ENCODE measurements at regions not wholly inside any gene's neighbourhood (a gene's known extent, or its start where the extent isn't known, plus 50 kb on each side); places are given as distances from the start of the nearest gene placed in this dataset.
"Not testable (repeated sequence)": the region's sequence is repeated elsewhere in the genome, so short reads cannot be mapped to it uniquely, and the experiment has no call there.

DNA sequence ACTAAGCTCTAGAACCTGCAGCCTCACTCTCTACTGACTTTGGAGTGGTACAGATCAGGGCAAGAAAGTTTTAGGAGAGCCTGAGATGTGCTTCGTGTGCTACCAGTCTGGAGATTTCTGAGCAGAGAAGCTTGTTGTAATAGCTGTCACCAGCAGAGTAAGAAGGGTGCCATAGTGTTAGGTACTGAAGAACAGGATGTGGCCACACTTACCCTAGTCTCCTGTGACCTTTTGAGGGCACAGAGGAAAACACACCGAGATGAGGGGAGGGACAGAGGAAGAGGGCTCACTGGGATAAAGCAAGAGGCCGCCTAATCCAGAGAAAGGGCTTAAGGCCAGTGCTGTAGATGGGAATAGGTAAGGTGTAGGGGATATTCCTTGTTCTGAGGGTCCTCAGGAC, 146.2 kb upstream of the MTPN start:
- no peak for DNase-seq (ENCODE audit: low read depth in 2 of 2)

DNA sequence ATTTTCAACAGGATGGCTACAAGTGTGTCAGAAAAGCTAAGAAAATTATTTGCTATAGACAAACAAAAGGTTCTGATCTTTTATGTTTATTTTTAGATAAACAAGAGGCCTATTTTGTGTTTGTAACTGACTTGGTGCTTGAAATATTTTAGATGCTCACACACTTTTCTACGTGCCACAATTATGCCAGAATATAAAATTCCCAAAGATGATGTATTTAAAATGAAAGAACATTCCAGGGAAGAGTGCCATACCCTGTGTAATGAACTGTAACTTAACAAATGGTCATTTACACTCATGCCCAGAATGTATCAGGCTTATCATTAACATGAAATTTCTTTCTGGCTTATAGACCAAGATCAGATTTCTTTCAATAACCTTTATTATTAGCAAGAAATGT, 144.9 kb upstream of the MTPN start:
- DNase-seq (ENCODE audit: low read depth in 2 of 2): no peak

DNA sequence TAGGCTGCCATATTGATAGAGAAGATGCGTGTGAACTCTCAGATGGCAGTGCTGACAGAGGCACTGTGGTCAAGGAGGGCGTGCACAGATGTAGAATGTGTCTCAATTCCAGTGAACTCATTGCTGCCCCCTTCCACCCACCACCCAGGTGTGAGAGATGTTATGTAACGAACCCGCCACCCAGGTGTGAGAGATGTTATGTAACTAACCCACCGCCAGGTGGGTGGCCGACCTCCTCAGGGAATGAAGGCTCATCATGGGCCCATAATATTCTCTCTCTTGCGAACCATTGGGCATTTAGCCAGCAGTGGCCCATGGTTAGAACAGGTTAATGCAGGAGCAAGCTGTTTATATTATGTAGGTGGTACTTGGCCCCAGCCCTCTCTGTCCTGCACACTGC, 140.4 kb upstream of the MTPN start:
- DNase-seq (ENCODE audit: low read depth in 2 of 2): no peak

DNA sequence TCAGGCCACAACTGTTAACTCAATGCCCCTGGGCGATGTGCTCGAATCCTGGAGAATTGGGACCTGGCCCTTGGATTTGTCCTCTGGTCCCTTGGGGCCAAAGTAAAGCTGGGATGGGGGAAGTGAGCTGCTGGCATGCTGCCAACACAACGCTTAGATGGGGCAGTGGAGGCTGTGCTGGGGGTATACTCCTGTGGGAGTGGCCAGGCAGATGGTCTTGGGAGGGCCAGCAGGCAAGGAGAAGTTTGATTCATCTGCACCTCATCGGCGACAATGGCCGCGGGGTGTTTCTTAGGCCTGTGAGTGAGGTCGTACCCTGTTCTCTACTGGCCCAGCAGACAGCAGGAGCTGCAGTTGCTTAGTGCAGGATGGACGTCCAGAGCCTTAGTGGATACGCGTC, 139.0 kb upstream of the MTPN start:
- no peak for DNase-seq (ENCODE audit: low read depth in 2 of 2)

DNA sequence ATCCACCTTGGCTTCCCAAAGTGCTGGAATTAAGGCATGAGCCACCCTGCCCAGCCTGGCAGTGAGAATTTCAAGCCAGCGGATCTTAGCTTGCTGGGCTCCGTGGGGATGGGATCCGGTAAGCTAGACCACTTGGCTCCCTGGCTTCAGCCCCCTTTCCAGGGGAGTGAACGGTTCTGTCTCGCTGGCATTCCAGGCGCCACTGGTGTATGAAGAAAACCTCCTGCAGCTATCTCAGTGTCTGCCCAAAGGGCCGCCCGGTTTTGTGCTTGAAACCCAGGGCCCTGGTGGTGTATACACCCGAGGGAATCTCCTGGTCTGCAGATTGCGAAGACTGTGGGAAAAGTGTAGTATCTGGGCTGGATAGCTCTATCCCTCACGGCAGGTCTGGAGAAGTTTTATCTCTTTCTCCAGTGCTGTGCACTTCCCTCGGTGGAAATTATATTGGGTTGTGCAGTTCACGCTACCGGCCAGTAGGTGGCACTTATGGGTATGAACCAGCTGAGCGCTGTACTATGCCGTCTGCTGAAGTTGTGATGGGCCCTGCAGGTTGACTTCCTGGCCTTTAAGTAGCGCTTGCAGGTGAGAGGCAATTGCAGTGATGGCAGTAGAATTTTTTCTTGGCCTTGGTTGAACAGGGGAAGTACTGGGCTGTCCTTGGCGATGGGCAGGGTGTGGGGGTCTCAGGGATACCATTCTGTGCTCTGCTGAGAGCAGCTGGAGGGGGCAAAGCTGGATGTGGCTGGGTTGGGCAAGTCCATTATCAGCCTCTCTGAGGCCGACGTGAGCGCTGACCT, 138.0 kb upstream of the MTPN start:
- DNase-seq (ENCODE audit: low read depth in 2 of 2): peak; percentile 48 to 51

DNA sequence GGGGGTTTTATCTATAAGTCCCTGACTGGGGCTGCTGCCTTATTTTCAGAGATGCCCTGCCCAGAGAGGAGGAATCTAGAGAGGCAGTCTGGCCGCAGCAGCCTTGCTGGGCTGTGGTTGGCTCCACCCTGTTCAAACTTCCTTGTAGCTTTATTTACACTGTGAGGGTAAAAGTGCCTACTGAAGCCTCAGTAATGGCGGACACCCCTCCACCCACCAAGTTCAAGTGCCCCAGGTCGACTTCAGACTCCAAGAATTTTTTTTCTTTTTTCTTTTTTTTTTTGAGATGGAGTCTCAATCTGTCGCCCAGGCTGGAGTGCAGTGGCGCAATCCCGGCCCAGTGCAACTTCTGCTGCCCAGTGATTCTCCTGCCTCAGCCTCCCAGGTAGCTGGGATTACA, 137.3 kb upstream of the MTPN start:
- DNase-seq (ENCODE audit: low read depth in 2 of 2): not testable (repeated sequence)

DNA sequence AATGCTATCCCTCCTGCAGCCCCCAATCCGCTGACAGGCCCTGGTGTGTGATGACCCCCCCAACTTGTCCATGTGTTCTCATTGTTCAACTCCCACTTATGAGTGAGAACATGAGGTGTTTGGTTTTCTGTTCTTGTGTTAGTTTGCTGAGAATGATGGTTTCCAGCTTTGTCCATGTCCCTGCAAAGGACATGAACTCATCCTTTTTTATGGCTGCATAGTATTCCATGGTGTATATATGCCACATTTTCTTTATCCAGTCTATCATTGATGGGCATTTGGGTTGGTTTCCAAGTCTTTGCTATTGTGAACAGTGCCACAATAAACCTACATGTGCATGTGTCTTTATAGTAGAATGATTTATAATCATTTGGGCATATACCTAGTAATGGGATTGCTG, 131.9 kb upstream of the MTPN start:
- DNase-seq (ENCODE audit: low read depth in 2 of 2): not testable (repeated sequence)

DNA sequence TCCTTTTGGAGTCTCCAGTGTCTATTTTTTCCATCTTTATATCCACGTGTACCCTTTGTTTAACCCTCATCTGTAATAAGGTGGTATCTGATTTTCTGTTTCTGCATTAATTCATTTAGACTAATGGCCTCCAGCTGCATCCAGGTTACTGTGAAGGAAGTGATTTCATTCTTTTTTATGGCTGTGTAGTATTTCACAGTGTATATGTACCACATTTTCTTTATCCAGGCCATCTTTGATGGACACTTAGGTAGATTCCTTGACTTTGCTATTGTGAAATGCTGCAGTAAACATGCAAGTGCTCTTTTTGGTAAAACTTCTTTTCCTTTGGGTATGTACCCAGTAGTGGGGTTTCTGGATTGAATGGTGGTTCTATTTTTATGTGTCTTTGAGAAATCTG, 128.0 kb upstream of the MTPN start:
- DNase-seq (ENCODE audit: low read depth in 2 of 2): no peak

DNA sequence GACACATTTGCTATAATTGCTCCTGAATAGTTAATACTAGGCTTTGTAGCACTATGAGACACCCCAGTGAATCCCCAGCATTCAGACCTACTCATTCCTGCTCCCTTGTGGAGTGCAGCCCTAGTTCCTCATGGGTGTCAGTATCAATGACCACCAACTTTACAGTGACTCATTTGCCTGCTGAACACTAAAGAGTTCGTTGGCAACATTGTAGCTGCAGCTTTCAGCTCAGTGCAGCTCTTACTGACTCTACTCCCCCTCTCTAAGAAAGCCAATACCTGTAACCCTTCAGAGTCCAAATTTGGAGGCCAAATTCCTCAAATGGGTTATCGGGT, 127.1 kb upstream of the MTPN start:
- DNase-seq (ENCODE audit: low read depth in 2 of 2): no peak

DNA sequence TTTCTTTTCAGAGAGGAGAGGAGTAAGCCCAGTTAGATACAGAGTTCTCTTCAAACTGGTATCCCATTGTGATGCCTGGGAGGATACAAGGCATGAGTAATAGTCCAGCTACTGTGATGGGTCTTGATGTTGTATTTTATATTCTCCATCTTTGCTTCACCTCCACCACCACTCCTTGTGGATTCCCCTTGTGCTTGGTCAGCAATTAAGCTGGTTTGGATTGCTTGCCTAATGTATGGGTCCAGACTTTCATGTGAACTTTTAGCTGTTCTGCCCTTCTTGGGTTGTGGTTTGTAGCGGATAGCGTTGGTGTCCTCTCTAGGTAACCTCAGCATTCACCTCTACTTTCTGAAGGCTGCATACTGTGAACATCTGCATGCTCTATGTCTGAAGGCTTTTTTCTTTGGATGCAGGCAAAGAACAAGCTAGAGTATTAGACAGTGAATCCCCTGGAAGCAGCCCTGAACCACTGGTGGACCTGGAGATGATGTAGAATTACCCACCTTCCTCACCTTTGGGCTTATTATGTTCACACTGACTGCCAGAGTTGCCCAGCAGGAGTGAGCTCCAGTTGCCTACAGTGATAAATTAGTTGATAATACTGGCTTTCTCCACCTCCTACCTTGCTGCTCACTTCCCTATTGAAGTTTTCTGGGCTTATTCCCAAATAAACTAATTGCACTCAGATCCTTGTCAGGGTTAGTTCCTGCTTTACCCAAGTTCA, 126.5 kb upstream of the MTPN start:
- DNase-seq (ENCODE audit: low read depth in 2 of 2): no peak

DNA sequence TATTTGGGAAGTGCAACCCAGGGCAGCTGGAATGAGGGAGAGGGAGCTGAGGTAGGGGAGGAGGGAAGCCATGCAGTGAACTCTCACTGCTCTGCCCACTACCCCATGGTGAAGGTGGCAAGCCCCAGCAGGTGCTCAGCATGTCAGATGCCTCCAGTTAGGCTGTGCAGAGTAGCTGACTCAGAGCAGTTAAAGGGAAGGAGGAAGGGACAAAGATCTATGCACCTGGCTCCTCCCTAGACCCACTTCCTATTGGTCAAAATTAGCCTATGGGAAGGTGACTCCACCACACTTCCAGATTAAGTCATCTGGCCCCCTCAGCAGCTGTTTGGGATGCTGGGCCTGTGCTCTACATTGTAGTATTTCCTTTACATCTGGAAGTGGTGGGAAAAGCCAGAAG, 125.7 kb upstream of the MTPN start:
- DNase-seq (ENCODE audit: low read depth in 2 of 2): no peak

DNA sequence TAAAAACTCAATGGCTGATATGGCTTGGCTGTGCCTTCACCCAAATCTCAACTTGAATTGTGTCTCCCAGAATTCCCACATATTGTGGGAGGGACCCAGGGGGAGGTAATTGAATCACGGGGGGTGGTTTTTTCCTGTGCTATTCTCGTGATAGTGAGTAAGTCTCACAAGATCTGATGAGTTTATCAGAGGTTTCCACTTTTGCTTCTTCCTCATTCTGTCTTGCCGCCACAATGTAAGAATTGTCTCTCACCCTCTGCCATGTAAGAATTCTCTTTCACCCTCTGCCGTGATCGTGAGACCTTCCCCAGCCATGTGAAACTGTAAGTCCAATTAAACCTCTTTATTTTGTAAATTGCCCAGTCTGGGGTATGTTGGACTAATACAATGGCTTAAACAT, 115.6 kb upstream of the MTPN start:
- DNase-seq (ENCODE audit: low read depth in 2 of 2): not testable (repeated sequence)

DNA sequence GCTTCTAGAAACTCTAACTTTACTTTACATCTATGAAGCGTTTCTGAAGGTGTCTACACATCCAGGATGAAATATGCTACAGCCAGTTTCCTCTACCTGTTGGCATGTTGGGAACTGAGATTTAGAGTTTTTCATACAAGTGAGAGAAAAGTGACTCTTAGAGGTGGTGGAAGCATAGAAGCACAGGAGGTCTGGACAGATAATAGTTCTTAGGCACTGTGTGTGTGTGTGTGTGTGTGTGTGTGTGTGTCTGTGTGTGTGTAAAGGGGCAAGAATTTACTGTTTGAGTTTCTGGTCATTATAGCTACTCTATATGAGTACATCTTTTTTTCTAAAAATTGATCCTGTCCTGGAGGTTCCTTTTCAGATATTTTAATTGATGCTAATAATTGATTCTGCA, 110.7 kb upstream of the MTPN start:
- no peak for DNase-seq (ENCODE audit: low read depth in 2 of 2)

DNA sequence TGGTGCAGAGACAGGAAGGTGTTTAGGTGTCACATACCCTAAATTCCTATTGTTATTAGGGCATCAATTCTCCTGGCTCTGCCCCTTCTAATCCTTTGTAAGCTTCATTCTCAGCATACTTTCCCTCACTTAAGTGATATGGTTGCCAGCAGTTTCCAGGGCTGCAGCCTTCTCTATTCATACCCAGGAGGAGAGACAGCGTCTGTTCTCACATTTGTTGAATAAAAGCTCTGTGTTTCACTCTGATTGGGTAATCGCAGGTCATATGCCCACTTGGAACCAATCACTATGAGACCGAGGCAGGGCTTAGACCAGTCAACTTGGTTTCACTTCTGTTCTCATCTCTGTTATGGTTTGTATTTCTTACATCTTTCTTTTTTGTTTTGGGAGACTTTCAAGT, 109.6 kb upstream of the MTPN start:
- DNase-seq (ENCODE audit: low read depth in 2 of 2): no peak

DNA sequence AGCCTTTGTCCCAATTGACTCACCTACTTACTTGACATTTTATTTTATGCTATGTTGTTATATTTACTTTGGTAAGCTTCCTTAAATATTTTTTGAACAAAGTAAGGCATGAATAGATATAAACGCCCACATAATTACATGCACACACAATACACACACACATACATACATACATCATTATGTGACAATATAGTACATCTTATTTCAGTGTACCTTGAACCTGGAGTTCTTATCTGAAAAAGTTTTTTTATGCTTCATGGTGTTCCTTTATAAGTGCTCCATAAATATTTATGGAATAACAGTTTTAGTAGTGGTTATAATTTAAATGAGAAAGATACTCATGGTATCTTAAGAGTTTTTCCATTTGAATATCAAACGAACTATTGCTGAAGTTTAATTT, 102.8 kb upstream of the MTPN start:
- DNase-seq (ENCODE audit: low read depth in 2 of 2): no peak

DNA sequence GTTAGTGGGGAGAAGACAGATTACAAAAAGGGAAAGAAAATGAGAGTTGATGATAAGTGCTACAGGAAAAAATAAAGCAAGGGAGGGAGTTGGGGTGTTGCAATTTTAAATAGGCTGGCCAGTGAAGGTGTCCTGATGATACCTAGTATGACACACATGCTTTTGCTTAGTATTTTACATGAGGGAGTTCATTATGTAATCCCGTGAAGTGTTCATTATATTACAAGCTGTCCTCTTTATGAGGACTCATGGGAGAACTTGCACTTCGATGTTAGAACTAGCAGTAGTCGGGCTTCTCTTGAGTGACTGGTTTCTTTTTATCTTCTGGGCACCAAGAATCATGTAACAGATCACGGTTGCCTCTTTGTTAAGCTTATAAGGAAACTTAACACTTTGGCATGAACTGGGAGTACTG, 102.3 kb upstream of the MTPN start:
- no peak for DNase-seq (ENCODE audit: low read depth in 2 of 2)

DNA sequence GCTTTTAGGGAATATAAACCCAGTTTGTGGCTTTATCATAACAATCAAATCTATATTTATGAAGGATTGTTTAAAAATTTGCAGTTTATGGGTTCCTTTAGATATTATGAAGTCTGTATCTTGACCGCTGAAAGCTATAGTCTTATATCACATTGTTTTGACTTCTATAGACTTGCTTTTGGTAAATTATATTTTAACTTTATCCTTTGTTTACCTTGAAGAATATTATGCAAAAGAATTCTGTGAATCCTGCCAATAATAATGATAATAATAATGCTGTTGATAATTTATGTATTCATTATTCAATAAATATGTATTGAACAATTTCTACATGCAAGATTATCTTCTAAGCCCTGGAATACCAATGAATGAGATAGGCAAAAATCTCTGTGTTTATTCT, 101.9 kb upstream of the MTPN start:
- DNase-seq (ENCODE audit: low read depth in 2 of 2): no peak

DNA sequence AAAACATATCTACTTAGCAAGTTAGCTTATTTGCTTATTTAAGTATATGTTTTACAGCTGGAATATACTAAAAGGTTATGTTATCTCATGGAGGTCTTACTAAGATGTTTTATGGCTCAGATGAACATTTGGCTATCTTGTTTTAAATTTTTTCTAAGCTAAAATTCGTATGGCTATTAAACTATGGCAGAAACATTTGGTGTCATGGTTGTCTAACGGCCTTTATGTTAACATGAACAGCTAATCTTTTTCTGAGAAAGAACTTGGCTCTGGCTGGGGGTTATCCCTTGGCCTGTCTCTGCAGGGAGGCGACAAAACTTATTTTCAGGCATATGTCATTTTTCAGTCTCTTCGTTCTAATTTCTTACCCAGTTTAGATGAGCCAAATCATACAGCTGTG, 101.5 kb upstream of the MTPN start:
- no peak for DNase-seq (ENCODE audit: low read depth in 2 of 2)

DNA sequence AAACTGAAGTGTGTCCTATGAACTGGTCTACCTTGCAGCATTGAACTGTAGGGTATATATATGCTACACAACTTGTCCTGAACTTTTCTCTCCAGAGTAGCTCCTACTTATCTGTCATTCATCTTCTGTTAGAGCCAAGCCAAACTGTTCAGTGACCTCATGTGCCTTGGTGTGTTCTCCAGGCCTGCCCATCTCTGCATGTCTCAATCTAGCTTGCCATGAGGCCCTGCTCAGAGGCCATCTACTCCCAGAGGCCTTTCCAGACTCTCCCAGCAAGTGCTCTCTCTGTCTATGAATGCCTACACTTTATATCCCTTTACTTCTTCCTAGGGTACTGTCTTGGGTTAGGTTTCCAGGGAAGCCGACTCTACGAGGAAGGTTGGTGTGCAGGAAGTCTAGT, 99.8 kb upstream of the MTPN start:
- no peak for DNase-seq (ENCODE audit: low read depth in 2 of 2)

DNA sequence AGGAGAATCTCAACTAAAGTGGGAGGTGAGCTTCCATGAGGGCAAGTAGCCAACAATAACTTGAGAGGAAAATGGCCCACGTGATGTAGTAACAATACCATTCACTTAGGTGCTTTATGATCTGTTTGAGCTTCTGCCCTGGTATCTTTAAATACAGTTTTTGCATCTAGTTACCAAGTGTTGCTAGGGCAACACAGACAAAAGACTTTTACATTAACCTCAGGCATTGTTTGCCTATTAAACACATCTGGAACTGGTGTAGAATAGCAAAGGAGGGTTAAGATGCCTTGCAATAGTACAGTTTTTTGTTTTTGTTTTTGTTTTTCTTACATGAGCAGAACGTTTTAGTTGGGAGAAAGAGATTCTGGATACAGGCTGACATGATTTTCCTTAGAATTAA, 97.7 kb upstream of the MTPN start:
- no peak for DNase-seq (ENCODE audit: low read depth in 2 of 2)

DNA sequence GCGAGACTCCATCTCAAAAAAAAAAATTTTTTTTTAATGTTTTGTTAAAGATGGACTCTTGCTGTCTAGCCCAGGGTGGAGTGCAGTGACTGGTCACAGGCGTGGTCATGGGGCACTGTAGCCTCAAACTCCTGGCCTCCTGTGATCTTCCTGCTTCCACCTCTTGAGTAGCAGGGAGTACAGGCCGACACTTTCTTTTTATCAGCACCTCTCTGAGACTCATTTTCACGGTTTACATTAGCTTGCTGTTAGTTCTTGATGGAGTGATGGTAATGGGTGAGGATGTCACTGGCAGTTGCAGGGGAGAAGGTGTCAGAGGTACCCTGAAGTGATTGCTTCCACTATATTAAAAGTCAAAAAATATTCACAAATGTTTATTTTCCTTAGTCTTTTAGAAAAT, 95.3 kb upstream of the MTPN start:
- no peak for DNase-seq (ENCODE audit: low read depth in 2 of 2)

DNA sequence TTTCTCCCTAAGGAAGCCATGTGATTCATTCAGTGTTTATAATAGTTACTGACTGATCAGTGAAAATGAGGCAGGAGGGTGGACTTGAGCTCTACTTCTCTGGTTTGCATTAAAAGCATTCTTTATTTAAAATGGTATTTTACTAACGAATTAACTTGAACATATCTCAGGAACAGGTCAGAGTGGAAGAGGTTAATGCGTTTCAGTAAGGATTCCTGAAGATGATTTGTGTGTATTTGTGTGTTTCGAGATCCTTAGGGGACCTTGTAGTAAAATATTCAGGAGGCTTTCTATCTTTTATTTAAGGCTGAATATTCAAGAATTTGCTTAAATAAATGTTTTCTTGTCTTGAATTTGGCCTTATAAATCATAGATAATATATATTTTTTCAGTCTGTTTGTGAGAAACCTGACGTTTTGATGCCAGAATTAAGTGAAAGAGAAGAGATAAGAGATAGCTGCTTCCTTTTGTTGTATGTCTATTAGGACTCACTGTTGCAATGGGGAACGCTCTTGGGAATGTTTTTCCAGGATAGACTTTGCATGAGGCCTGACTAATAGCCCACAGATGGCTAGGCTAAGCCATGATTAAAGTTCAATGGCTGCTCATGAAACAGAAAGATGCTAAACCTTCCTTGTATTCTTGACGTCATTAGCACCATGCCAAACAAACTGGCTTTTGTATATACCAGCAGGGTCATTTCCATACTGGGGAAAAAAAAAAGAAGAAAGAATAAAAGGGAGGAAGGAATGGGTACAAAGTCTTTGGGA, 93.8 kb upstream of the MTPN start:
- DNase-seq (ENCODE audit: low read depth in 2 of 2): no peak

All from stimulated activated CD4-positive, alpha-beta T cell treated with anti-CD3 and anti-CD28 coated beads, Interleukin-4, amount 100 ng/mL, for 48 hours (primary cell).